Astrocyte (in vitro differentiated cells and primary cell): ENCODE measurements at regions not wholly inside any gene's neighbourhood (a gene's known extent, or its start where the extent isn't known, plus 50 kb on each side); places are given as distances from the start of the nearest gene placed in this dataset.
"Not testable (repeated sequence)": the region's sequence is repeated elsewhere in the genome, so short reads cannot be mapped to it uniquely, and the experiment has no call there.

Experiments used
- DNase-seq: peaks from one replicate; pipeline ENCODE4 v3.0.0-alpha.2; 2010; ENCODE audit warnings: low read depth
- FAIRE-seq: peaks from 2 replicates; lab custom pipeline; 2011; peaks lifted over from hg19 to GRCh38; lab: Jason Lieb, UNC
- H2AFZ ChIP-seq: 2 replicates; pipeline ENCODE4 v1.6.0; 2012; ENCODE audit warnings: low read depth, low read length, inconsistent platforms
- H3K27ac ChIP-seq: 2 replicates; pipeline ENCODE4 v1.5.1; 2011; ENCODE audit warnings: low read depth, low read length, inconsistent platforms
- H3K27me3 ChIP-seq: 2 replicates; pipeline ENCODE4 v1.6.0; 2011; ENCODE audit warnings: low read length, inconsistent platforms; ENCODE audit not compliant: insufficient read depth
- H3K36me3 ChIP-seq: 2 replicates; pipeline ENCODE4 v1.5.1; 2011; ENCODE audit warnings: low read length, inconsistent platforms; ENCODE audit not compliant: insufficient read depth
- H3K4me1 ChIP-seq: 2 replicates; pipeline ENCODE4 v1.5.1; 2011; ENCODE audit warnings: low read length, inconsistent platforms; ENCODE audit not compliant: insufficient read depth
- H3K4me2 ChIP-seq: 2 replicates; pipeline ENCODE4 v1.6.0; 2012; ENCODE audit warnings: low read length, inconsistent platforms
- H3K4me3 ChIP-seq: 2 replicates; pipeline ENCODE4 v1.5.1; 2011; ENCODE audit warnings: low read depth, mild to moderate bottlenecking, low read length, inconsistent platforms; ENCODE audit not compliant: insufficient read depth
- H3K79me2 ChIP-seq: 2 replicates; pipeline ENCODE4 v1.6.0; 2012; ENCODE audit warnings: mild to moderate bottlenecking, low read length, inconsistent platforms; ENCODE audit not compliant: insufficient read depth
- H3K9ac ChIP-seq: 2 replicates; pipeline ENCODE4 v1.6.0; 2012; ENCODE audit warnings: mild to moderate bottlenecking, low read length, inconsistent platforms
- H3K9me3 ChIP-seq: 2 replicates; pipeline ENCODE4 v1.5.1; 2012; ENCODE audit warnings: low read depth, mild to moderate bottlenecking, low read length, inconsistent platforms; ENCODE audit not compliant: insufficient read depth
- H4K20me1 ChIP-seq: 2 replicates; pipeline ENCODE4 v1.6.0; 2012; ENCODE audit warnings: low read length, inconsistent platforms; ENCODE audit not compliant: insufficient read depth
- H3K27ac Mint-ChIP-seq: one replicate; pipeline ENCODE4 v1.8.0; 2021; ENCODE audit warnings: mild to moderate bottlenecking, mixed read lengths; ENCODE audit not compliant: unreplicated experiment
- H3K27me3 Mint-ChIP-seq: one replicate; pipeline ENCODE4 v1.8.0; 2021; ENCODE audit warnings: low read depth, mixed read lengths; ENCODE audit not compliant: unreplicated experiment
- H3K36me3 Mint-ChIP-seq: one replicate; pipeline ENCODE4 v1.8.0; 2021; ENCODE audit warnings: low read depth, mixed read lengths; ENCODE audit not compliant: unreplicated experiment
- H3K4me1 Mint-ChIP-seq: one replicate; pipeline ENCODE4 v1.8.0; 2021; ENCODE audit warnings: low read depth, mixed read lengths; ENCODE audit not compliant: unreplicated experiment
- H3K4me3 Mint-ChIP-seq: one replicate; pipeline ENCODE4 v1.8.0; 2021; ENCODE audit warnings: mild to moderate bottlenecking, moderate library complexity, mixed read lengths; ENCODE audit not compliant: unreplicated experiment
- H3K9me3 Mint-ChIP-seq: one replicate; pipeline ENCODE4 v1.8.0; 2021; ENCODE audit warnings: mild to moderate bottlenecking, mixed read lengths; ENCODE audit not compliant: unreplicated experiment
- EZH2 ChIP-seq: IDR thresholded peaks from 2 replicates; pipeline ENCODE4 v1.6.1; 2012; ENCODE audit warnings: mild to moderate bottlenecking, low read length, inconsistent platforms; ENCODE audit not compliant: insufficient read depth
- TF ChIP-seq, protein P1 (sequence below): IDR thresholded peaks from 2 replicates; pipeline ENCODE4 v1.5.1; 2011; ENCODE audit warnings: low read depth, mild to moderate bottlenecking, inconsistent platforms, low read length, moderate library complexity; ENCODE audit not compliant: insufficient read depth

DNA sequence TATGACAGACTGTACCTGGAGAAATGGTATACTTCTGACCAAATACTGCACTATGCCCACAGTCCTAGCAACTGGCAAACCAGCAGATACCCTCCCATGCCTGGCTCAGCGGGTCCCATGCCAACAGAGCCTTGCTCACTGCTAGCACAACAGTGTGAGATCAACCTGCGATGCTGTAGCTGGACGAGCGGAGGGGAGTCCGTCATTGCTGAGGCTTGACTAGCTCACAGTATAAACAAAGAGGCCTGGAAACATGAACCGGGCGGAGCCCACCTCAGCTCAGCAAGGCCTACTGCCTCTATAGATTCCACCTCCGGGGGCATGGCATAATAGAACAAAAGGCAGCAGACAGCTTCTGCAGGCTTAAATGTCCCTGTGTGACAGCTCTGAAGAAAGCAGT, 93.2 kb upstream of the CAB39 start:
- no peaks in the 10 kb centered on the region for H3K9me3 ChIP-seq
- H3K36me3 ChIP-seq: no peaks in the 10 kb centered on the region
- Mint-ChIP-seq H3K4me3 (no peak overlapping the region), H3K4me1 (peaks cover 2% of the 10 kb centered on the region), H3K9me3 (peaks cover 12% of the 10 kb centered on the region), H3K27ac (no peak overlapping the region), H3K36me3 (no peaks in the 10 kb centered on the region), H3K27me3 (no peaks in the 10 kb centered on the region)
- DNase-seq (no peak), FAIRE-seq (no peak)
- H2AFZ ChIP-seq: peak overlapping the region; percentile 47
- no peaks in the 10 kb centered on the region for H3K27me3 ChIP-seq
- peaks cover 11% of the 10 kb centered on the region for H3K4me1 ChIP-seq
- TF ChIP-seq EZH2: no peak
- TF ChIP-seq, protein P1, sequence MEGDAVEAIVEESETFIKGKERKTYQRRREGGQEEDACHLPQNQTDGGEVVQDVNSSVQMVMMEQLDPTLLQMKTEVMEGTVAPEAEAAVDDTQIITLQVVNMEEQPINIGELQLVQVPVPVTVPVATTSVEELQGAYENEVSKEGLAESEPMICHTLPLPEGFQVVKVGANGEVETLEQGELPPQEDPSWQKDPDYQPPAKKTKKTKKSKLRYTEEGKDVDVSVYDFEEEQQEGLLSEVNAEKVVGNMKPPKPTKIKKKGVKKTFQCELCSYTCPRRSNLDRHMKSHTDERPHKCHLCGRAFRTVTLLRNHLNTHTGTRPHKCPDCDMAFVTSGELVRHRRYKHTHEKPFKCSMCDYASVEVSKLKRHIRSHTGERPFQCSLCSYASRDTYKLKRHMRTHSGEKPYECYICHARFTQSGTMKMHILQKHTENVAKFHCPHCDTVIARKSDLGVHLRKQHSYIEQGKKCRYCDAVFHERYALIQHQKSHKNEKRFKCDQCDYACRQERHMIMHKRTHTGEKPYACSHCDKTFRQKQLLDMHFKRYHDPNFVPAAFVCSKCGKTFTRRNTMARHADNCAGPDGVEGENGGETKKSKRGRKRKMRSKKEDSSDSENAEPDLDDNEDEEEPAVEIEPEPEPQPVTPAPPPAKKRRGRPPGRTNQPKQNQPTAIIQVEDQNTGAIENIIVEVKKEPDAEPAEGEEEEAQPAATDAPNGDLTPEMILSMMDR: no peak
- H3K4me2 ChIP-seq: no peak overlapping the region
- no peaks in the 10 kb centered on the region for H4K20me1 ChIP-seq
- no peaks in the 10 kb centered on the region for H3K79me2 ChIP-seq
- H3K27ac ChIP-seq: no peak overlapping the region
- H3K4me3 ChIP-seq: no peak overlapping the region
- no peak overlapping the region for H3K9ac ChIP-seq

DNA sequence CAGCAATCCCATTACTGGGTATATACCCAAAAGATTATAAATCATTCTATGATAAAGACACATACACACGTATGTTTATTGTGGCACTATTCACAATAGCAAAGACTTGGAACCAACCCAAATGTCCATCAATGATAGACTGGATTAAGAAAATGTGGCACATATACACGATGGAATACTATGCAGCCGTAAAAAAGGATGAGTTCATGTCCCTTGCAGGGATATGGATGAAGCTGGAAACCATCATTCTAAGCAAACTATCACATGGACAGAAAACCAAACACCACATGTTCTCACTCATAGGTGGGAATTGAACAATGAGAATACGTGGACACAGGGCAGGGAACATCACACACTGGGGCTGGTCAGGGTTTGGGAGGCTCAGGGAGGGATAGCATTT, 87.4 kb upstream of the CAB39 start:
- H3K27ac Mint-ChIP-seq, DNase-seq, H3K36me3 ChIP-seq, H3K9me3 ChIP-seq, H3K27ac ChIP-seq, H3K79me2 ChIP-seq, H3K27me3 ChIP-seq, H3K4me1 Mint-ChIP-seq, H3K4me3 Mint-ChIP-seq, H2AFZ ChIP-seq, H3K36me3 Mint-ChIP-seq, FAIRE-seq, H3K4me3 ChIP-seq, H4K20me1 ChIP-seq, H3K9ac ChIP-seq, H3K4me1 ChIP-seq, H3K27me3 Mint-ChIP-seq, H3K4me2 ChIP-seq: not testable (repeated sequence)
- peaks cover 14% of the 10 kb centered on the region for H3K9me3 Mint-ChIP-seq

DNA sequence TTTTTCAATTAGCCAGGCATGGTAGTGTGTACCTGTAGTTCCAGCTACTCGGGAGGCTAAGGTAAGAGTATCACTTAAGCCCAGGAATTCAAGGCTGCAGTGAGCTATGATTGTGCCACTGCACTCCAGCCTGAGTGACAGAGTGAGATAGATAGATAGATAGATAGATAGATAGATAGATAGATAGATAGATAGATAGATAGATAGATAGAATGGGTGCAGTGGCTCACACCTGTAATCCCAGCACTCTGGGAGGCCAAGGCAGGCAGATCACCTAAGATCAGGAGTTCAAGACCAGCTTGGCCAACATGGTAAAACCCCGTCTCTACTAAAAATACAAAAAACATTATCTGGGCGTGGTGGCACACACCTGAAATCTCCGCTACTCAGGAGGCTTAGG, 85.6 kb upstream of the CAB39 start:
- H3K4me1 ChIP-seq, H3K27me3 Mint-ChIP-seq, H3K79me2 ChIP-seq, DNase-seq, H3K4me3 ChIP-seq, H3K27me3 ChIP-seq, H3K27ac ChIP-seq, FAIRE-seq, H3K4me1 Mint-ChIP-seq, H3K27ac Mint-ChIP-seq, H3K36me3 ChIP-seq, H3K4me2 ChIP-seq, H2AFZ ChIP-seq, H3K9me3 ChIP-seq, H3K36me3 Mint-ChIP-seq, H3K4me3 Mint-ChIP-seq, H3K9ac ChIP-seq, H4K20me1 ChIP-seq: not testable (repeated sequence)
- H3K9me3 Mint-ChIP-seq: peaks cover 11% of the 10 kb centered on the region
